AG10803 (cell line): ENCODE measurements at regions not wholly inside any gene's neighbourhood (a gene's known extent, or its start where the extent isn't known, plus 50 kb on each side); places are given as distances from the start of the nearest gene placed in this dataset.

Experiments used
- DNase-seq: peaks from one replicate; pipeline ENCODE4 v3.0.0; 2010; ENCODE audit warnings: low read depth
- H3K4me3 ChIP-seq: 2 replicates; pipeline ENCODE4 v1.5.1; 2011; ENCODE audit warnings: mild to moderate bottlenecking, low read length, control low read depth
- CTCF ChIP-seq: conservative IDR thresholded peaks from 2 replicates; pipeline ENCODE4 v1.5.1; 2011; ENCODE audit warnings: mild to moderate bottlenecking, low read length, control low read depth, inconsistent platforms

GRCh38 chr22:48536541-48537342, 1290.9 kb downstream of the BRD1 start:
- DNase-seq, result peak; percentile 47
- TF ChIP-seq CTCF, result no peak

GRCh38 chr22:48535868-48536540, 1291.7 kb downstream of the BRD1 start:
- DNase-seq, result no peak
- no peak overlapping the region for H3K4me3 ChIP-seq
- TF ChIP-seq CTCF, result no peak

More at GRCh38 chr22:48536541-48537342, 1290.9 kb downstream of the BRD1 start:
- no peak overlapping the region for H3K4me3 ChIP-seq

GRCh38 chr22:48534395-48534958, 1293.2 kb downstream of the BRD1 start:
- TF ChIP-seq CTCF, result no peak
- H3K4me3 ChIP-seq, result no peak overlapping the region
- DNase-seq, result no peak

GRCh38 chr22:48532986-48533385, 1294.7 kb downstream of the BRD1 start:
- no peak overlapping the region for H3K4me3 ChIP-seq
- no peak for TF ChIP-seq CTCF
- no peak for DNase-seq

GRCh38 chr22:48531761-48532435, 1295.8 kb downstream of the BRD1 start:
- TF ChIP-seq CTCF, result no peak
- DNase-seq, result no peak
- H3K4me3 ChIP-seq, result no peak overlapping the region

GRCh38 chr22:48531108-48531507, 1296.6 kb downstream of the BRD1 start:
- no peak overlapping the region for H3K4me3 ChIP-seq
- DNase-seq, result no peak
- no peak for TF ChIP-seq CTCF
